Liver (tissue), 3 donors: ENCODE measurements at regions not wholly inside any gene's neighbourhood (a gene's known extent, or its start where the extent isn't known, plus 50 kb on each side); places are given as distances from the start of the nearest gene placed in this dataset.

Experiments
- CTCF ChIP-seq: fragments of 150-350 bp; IDR thresholded peaks from 2 replicates; pipeline ENCODE4 v1.5.1; 2017; ENCODE audit warnings: improper control_type of control experiment, low read depth, low read length; ENCODE audit not compliant: missing input control
- REST ChIP-seq: IDR thresholded peaks from 2 replicates; pipeline ENCODE4 v1.6.1; 2016; ENCODE audit warnings: antibody characterized with exemption, mild to moderate bottlenecking
- RXRA ChIP-seq, 2 donors: IDR thresholded peaks; 2 replicates each; pipeline ENCODE4 v1.6.1; 2017 to 2018; ENCODE audit warnings: antibody characterized with exemption in 2 of 2, mild to moderate bottlenecking in 1 of 2
- TAF1 ChIP-seq: conservative IDR thresholded peaks from 2 replicates; pipeline ENCODE4 v1.6.1; 2016; ENCODE audit warnings: antibody characterized with exemption, mild to moderate bottlenecking
- donor health status: healthy.
- donor health status: healthy.

- TF ChIP-seq CTCF (no peak), TAF1 (no peak), RXRA (IDR thresholded peaks at IDR 0.05) (no peak), REST (no peak)
Measured at GRCh38 chr5:145220481-145220880, 614.7 kb downstream of the PRELID2 start.
